Spleen (tissue), 7 donors: ENCODE measurements at regions not wholly inside any gene's neighbourhood (a gene's known extent, or its start where the extent isn't known, plus 50 kb on each side); places are given as distances from the start of the nearest gene placed in this dataset.

Source experiments
- POLR2A ChIP-seq, 3 donors: fragments of 450-650 bp; IDR thresholded peaks; one replicate each; pipeline ENCODE4 v1.5.1; 2017; ENCODE audit warnings: antibody characterized with exemption in 3 of 3, mild to moderate bottlenecking in 1 of 3
- TF ChIP-seq, protein P1 (sequence below), 11 experiments: fragments of 200-600 bp in 7 of 11; fragments of 450-650 bp in 4 of 11; sonication (generic) in 4 of 11; IDR thresholded peaks in 8 of 11; conservative IDR thresholded peaks in 3 of 11; 1 replicate in 7 of 11; 2 replicates in 4 of 11; pipeline versions ENCODE4 v1.4.0 to v1.8.0; 2016 to 2021; ENCODE audit warnings: antibody characterized with exemption in 11 of 11, inconsistent platforms in 4 of 11, mild to moderate bottlenecking in 1 of 11
- donor health status: DM: no; HTN: no; CAD: no; lungs with moderate emphysema.
- donor health status: DM: no; HTN: no; CAD: no.
- donor health status: DM: no; HTN: no; CAD: no.

DNA sequence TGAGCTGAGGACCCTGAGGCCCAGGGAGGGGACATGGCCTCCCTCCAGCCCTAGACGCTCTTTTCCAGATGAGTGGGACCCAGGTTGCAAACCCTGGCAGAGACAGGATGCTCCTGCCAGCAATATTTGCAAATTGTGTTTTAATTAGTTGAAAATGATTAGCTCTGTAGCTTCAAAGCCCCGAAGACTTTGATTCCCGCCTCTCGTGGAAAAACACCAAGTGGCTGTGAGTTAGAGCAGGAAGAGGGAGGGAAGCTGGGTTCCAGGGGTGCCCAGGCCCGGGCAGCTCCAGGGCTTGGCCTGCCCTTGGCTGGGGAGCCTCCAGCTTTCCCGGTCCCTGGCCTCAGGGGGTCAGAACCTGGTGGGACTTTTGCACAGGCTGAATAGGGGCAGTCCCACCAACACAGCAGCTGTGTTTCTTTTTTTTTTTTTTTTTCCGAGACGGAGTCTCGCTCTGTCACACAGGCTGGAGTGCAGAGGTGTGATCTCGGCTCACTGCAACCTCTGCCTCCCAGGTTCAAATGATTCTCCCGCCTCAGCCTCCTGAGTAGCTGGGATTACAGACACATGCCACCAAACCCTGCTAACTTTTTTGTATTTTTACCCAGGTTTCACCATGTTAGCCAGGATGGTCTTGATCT is 101.6 kb upstream of the RTL6 start:
- no peak for TF ChIP-seq POLR2A (IDR thresholded peaks at IDR 0.05)
- TF ChIP-seq, protein P1, sequence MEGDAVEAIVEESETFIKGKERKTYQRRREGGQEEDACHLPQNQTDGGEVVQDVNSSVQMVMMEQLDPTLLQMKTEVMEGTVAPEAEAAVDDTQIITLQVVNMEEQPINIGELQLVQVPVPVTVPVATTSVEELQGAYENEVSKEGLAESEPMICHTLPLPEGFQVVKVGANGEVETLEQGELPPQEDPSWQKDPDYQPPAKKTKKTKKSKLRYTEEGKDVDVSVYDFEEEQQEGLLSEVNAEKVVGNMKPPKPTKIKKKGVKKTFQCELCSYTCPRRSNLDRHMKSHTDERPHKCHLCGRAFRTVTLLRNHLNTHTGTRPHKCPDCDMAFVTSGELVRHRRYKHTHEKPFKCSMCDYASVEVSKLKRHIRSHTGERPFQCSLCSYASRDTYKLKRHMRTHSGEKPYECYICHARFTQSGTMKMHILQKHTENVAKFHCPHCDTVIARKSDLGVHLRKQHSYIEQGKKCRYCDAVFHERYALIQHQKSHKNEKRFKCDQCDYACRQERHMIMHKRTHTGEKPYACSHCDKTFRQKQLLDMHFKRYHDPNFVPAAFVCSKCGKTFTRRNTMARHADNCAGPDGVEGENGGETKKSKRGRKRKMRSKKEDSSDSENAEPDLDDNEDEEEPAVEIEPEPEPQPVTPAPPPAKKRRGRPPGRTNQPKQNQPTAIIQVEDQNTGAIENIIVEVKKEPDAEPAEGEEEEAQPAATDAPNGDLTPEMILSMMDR (IDR thresholded peaks at IDR 0.05 in 8 of 11, conservative IDR thresholded peaks at IDR 0.05 in 3 of 11) = no peak
